SKM-1 treated with dmso at 0.1 percent for 144 hours (cell line): ENCODE measurements at regions not wholly inside any gene's neighbourhood (a gene's known extent, or its start where the extent isn't known, plus 50 kb on each side); places are given as distances from the start of the nearest gene placed in this dataset.

Experiments
- DNase-seq: peaks from one replicate; lab custom pipeline; 2025; ENCODE audit not compliant: unreplicated experiment; lab: John Stamatoyannopoulos, UW

DNA sequence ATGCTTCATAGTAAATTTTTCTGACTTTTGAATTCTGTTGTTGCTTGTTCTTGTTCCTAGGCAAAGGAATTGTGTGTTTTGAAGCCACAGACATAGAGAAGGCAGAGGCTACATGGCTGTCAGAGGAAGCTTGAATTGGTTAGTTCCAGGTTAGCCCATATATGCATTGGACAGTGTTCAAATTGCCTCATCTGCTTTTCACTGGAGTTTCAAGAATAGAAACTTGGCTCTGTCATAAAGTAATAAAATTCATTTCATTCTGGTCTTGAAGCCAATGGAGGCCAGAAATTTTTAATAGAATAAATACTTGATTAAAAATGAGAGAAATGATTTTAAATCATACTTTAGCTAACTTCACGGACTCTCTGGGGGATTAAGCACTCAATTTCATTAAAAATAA, 178.0 kb downstream of the YIPF5 start:
- no peak for DNase-seq

DNA sequence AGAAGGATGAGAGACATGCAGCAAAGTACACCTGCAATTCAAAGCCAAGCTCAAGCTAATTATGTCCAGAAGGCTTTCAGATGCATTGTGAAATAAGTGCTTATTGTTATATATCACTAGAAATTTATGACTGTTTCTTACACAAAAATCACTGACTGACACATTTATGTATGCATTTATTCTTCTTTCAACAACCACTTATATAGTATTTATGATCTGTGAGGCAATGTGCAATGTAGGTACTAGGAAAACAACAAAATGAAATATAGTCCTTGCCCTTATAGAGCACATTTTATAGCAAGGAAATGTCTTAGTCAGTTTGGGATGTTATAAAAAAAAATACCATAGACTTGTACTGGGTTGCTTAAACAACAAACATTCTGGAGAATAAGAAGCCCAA, 167.6 kb downstream of the YIPF5 start:
- no peak for DNase-seq

DNA sequence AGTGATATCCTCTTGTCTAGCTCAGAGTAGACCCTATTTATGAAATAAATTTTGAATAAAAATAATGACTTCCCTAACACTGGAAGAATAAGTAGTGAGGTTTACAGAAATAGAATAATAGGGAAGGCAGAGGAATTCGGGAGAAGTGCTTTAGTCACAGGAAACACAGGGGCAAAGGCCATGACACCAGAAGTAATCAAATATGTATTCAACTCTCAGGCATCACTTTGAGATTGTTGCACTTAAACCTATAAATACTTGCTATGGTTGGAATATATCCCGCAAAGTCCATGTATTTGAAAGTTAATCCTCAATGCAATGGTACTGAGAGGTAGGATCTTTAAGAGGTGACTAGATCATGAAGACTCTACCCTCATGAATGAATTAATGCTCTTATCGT, 166.8 kb downstream of the YIPF5 start:
- DNase-seq, result no peak

DNA sequence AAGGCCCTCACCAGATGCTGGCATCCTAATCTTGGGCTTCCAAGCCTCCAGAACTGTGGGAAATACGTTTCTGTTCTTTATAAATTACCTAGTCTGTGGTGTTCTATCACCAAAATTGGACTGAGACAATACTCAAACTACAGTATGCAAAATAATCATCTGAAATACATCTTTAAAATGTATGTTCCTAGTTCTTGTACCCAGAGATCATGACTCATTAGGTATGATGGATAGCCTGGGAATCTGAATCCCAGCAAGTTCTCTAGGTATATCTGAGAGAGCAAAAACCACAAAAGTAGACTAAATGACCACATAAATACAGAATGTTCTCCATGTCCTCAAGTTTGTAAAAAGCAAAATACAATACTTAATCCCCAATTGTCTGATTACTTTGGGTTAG, 166.3 kb downstream of the YIPF5 start:
- no peak for DNase-seq

DNA sequence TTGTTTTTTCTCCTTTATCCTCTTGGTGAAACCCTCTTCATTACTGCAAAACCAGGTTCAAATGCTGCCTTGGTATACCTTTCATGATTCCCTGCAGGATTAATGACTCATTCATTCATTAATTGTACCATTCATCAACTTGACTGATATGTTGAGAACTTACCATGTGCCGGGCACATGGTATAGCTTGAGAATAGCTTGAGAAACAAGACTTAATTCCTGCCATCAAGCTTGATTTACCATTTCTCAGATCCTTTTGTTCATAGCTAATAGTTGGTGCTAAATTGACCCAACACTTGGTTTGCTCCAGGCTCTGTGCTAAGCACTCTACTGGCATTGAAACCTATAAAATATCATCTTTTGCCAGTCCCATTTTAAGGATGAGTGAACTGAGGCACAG, 165.7 kb downstream of the YIPF5 start:
- DNase-seq, result no peak

DNA sequence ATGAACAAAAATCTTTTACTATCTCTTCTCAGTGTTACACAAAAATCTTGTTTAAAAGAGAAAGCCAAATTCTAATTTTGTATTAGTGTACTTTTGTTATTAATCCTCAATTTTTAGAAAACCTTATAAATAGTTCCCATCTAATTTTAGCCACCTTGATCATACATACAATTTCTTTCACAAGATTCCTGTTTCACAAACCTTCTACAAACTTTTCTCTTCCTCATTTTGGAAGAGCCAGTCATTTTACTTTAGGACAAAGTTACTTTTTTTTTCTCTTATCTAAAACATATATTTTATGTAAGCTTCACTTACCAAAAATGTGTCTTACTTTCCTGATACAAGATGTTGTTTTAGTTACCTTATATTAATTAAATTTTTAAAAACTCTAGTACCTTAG, 161.3 kb downstream of the YIPF5 start:
- DNase-seq, result peak; percentile 2

DNA sequence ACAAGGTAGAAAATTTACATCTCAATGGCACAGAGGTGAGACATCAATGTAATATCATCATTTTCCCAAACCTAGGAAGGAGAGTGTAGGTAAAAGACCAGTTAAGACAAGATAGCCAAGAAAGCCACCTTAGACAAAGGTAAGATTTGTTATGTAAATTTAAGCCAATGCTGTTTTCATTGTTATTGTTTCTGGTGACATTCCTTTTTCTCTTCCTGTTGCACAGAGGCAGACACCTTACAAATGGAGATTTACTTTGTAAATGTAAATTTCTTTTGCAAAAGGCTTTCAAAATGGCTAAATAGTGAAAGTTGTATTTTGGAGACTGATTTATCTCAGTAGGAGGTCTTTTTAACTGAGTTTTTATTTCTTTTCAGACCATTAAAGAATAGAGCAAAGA, 159.1 kb downstream of the YIPF5 start:
- no peak for DNase-seq

DNA sequence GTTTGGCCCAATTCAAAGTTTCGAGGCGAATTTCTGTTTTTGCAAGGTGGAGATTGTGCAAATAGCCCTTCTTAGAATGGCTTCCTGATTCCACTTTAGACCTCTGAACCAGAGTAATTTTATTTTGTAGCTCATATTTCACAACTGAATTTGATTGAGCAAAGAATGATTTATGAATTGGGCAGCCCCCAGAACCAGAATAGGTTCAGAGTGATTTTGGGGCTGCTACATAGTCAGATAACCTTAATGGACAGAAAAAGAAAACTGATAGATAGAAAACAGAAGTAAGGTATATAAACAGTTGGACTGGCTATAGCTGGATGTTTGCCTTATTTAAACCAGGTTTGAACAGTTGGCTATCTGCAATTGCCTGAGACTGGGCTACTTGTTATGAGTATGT, 156.6 kb downstream of the YIPF5 start:
- no peak for DNase-seq

DNA sequence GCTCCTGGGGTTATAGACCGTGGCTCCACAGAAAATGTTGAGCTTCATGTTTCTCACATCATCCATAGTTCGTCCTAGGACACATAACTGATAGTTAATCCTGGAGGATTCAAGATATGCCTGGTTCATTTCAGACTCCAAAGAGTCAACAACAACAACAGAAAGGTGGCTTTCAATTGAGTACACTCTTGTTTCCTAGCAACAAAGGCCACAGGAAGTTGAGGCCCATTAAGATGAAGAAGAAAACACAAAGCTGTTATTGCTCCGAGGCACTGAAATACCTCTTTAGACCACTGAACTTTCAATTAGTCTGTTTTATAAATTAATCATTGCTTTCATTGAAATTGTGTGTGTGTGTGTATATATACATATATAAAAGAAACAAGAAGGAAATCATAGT, 154.5 kb downstream of the YIPF5 start:
- DNase-seq, result no peak

DNA sequence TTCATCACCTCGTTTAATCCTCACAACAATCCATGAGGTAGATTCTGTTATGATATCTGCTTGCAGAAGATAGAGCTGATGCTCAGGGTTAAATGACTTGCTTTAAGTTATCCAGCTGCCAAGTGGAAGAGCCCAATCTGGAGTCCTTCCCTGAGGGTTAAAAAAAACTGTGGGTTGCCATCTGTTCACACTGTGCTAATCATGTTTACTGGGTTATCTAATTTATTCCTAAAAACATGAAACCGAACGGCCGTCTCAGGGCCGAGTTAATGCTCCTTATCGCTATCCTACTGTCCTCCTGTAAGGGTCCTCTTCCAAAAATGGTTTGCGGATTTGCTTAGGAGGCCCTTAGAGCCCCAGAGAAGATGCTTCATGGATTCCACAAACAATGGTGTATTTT, 153.3 kb downstream of the YIPF5 start:
- no peak for DNase-seq

DNA sequence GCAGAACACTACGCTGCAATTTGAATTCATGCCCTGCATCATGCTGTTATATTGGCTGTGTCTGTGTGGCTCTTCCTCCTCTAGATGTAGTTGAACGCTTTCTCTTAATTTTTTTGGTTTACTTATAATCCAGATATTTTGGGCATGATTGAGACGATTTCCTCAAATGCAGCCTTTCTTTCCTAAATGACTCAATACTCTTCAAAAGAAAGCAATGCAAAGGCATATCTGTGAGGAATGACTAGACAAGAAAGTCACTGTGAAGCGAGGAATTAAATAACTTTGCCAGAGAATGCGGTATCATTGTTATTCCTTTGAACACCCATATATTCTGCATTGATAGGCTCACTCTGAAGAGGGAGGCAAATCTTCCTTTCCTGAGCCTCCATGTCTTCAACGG, 152.8 kb downstream of the YIPF5 start:
- no peak for DNase-seq

DNA sequence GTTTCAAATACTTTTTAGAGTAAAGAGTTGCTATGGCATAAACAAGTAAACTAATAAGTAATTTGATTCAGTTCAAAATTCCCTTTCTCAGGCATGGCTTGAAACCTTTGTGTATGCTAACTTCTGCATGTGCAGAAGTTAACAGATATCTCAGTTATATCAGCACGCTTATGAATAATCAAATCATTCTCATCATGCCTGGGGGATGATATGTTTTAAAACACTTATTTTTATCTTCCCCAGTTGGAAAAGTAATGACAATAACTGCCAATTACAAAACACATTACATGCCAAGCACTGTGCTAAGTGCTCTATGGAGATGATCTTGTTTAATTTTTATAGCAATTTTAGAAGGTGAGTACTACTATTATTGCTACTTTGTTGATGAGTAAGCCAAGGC, 146.4 kb downstream of the YIPF5 start:
- DNase-seq, result no peak

DNA sequence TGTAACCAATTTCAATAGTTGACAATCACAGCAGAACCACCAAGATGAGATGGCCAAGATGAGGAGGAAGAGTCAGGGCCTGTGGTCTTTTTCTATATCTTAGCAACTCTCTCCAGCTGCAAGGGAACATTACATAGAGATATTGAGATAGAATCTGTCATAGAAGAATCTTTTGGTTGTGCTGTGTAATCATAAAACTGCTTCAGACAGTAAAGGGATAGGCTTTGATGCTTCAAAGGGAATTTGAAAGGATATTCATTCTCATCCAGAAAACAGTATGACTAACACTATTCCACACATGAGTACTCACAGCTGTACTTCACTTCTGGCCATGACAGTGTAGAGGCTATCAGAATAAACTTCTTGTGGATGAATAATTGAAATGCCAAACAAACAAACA, 145.9 kb downstream of the YIPF5 start:
- no peak for DNase-seq

DNA sequence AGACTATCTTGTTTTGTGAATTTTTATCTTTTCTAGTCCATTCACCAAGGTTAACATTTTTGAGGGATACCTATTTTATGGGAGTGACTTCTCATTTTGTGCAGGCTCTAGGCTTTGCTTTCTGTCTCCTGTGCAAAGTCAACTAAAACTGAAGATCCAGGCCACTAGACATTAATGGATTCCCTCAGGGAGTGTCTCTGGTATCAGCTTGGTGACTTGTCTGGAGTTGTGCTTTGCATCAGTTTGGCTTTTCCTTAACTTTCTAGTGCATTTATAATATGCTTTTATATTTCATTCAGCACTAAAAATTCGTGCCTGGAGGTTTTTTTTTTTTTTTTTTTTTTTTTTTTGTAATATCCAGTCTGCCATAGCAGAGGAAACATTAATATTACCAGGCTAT, 144.2 kb downstream of the YIPF5 start:
- DNase-seq, result no peak

DNA sequence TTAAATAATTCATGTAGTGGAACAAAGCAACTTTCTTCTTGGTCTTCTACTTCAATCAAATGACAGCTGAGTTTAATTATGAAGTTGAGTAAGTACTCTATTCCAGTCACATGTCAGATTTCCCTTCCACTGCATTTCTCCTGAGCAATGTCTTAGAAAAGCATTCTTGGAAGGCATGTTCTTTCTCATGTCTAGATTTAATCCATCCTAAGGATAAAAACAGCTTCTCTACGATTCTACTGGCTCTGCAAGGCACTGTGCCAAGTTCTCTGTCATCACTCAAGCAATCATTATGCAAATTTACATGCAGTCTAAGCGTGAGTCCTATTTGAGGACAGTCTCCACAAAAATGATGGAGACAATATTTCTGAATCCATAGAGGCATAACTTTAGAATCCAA, 142.4 kb downstream of the YIPF5 start:
- no peak for DNase-seq

DNA sequence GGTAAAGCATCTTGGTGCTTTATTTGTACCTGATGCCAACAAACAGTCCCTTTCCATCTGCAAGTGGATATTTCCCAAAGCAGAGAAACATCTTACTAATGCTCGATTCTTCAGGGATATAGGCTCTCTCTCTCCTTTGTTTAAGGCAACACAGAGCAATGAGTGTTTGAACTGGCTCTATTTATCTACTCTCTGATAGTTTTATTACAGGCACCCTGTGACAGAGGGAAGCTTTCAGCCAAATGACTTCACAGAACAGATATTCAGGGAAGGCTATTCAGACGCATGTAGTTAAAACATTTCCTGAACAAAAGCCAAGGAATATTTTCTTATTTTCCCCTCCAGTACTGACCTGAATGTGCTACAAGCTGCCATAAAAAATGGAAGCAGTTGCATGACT, 141.8 kb downstream of the YIPF5 start:
- no peak for DNase-seq

DNA sequence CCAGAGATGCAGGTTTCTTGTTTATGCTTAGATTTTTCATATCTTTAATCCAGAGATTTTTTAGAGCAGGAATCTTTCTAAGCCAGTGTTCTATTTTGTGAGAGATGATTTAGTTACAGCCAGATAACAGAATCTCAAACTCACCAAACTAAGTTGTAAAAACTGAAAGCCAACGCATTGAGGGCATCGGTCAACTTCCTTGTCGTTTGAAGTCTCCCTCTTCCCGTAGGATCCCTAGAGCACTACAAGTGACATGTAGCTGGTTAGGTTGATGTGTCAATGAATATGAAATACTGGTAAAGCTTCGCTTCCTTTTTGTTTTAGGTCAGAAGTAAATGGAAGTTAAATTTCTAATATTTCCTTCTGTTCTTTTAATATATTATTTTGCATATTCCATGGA, 139.6 kb downstream of the YIPF5 start:
- DNase-seq, result no peak

DNA sequence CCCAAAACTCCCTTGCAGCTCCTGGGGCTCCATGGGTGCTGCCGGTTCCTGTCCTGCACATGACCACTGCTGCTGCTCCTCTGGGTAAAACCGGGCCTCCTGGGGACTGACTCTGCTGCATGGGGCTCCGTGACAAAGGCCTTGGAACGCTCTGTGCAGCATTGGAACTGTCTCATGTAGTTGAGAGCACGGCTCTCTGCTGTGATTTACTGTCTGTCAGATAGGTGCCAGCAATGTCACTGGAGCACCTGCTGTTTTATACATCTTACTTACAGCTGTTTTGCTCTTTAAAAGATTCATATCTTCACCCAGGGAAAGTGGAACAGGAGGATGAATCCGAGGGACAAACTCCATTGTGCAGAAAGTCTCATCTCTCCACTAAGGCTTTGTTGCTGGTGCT, 138.1 kb downstream of the YIPF5 start:
- no peak for DNase-seq

DNA sequence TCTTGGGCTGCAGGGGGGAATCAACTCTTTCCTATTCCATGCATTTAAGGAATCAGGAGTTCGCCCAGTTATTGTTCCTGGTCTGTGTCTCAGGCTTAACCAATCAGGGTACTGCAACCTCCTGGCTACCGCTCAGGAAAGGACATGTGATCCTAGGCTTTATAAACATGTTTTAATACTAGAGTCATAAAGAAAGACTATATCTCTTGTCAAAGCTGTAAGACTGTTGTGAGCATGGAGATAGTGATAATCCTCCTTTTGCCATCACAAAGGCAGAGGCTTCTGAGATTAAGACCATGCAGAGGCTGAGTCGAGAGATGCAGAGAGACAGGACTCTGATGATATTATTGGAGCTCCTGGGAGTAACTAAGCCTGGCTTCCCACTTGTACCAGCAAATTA, 137.0 kb downstream of the YIPF5 start:
- no peak for DNase-seq

DNA sequence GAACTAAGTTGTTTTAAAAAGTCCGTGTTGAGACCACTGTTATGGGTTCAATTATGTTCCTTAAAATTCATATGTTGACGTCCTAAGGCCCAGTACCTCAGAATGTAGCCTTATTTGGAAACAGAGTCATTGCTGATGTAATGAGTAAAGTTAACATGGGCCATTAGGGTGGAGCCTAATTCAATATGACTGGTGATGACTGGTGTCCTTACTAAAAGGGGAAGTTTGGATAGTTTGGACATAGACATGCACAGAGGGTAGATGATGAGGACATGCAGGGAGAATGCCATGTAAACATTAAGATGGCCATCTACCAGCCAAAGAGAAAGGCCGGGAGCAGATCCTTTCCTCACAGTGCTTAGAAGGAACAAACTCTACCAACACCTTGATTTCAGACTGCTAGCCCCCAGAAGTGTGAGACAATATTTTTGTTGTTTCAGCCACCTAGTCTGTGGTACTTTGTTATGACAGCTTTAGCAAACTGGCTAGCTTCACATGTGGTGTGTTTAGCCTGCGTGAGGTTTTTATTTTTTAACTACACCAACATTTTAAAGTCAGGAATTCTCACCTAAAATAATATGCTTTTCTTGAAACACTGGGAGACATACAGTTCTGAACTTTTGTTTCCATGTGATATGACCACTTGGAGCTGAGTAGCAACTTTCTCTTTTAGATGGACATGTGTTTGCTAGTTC, 135.3 kb downstream of the YIPF5 start:
- no peak for DNase-seq

DNA sequence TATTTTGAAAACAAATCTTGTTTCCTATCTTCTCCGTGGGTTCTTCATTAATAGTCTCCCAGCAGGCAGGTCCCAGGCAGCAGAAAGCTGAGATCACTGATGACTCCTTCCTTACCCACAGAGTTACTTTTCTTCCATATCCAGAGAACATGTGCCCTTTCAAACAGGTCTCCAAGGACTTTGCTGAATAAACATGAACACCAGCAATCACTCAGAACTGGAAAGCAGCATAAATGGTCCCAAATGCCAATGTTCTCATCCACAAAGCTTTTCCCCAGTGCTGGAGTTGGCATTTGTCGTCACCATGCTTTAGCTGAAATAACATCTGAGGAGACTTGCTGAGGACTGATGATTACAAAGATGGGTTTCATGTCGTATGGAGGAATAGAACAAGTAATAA, 134.0 kb downstream of the YIPF5 start:
- no peak for DNase-seq

DNA sequence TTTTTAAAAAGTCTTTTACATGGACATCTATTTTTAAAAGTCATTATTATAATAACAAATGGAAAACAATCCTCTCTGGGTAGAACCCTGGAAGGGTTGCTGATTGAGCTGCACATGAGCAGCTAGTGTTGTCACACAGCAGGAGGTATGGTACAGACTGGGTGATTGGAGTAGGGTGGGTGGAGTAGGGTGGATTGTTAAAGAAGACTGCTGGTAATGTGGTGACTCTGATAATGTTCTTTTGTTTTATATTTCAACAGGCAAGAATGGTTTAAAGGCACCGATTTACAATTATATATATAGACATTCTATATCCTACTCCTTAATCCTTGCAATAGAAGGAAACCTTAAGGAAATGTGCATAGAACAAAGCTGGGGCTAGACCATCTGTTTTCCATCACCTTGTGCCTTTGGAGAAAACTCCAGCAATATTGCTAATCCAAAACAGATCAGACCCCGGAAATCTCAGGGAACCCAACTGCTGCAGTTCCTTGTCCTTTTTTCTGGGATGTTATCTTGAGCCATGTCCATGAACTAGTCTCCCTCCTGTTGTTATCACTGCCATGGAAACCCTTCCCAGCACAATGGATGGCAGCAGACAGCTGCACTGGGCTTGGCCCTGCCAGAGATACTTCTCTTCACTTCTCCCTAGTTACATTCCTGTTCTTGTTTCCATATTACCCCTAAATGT, 129.7 kb downstream of the YIPF5 start:
- DNase-seq, result no peak

DNA sequence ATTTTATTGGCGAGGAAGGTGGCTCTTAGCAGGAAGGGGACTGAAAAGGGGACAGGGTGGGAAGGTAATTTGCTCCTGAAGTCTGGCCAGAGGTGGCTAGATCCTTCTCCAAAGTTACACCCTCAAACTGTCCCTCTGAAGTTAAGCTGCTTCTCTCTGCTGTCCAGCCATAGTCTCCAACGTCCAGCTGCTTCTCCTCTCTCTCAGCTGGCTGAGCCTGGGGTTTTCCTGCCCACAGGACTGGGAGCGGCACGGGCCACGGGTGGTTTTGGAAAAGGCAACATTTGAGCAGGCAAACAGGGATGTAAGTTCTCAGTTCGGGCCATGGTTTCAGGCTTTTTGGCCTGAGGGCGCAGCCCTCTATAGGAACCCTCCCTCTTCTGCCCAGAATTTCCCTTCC, 128.3 kb downstream of the YIPF5 start:
- no peak for DNase-seq
